ENCODE measurements at regions not wholly inside any gene's neighbourhood (a gene's known extent, or its start where the extent isn't known, plus 50 kb on each side); places are given as distances from the start of the nearest gene placed in this dataset.
"Not testable (repeated sequence)": the region's sequence is repeated elsewhere in the genome, so short reads cannot be mapped to it uniquely, and the experiment has no call there.

GRCh38 chr9:43089337-43089736 lies 905.9 kb downstream of the SPATA31A6 start:
- H3K27ac ChIP-seq (ENCODE audit: low read length): not testable (repeated sequence)

GRCh38 chr9:43110376-43110775 lies 926.9 kb downstream of the SPATA31A6 start:
- H3K36me3 ChIP-seq (ENCODE audit: control insufficient read depth, low read depth, low read length); H3K4me3 ChIP-seq (ENCODE audit: low read length); H3K9ac ChIP-seq (ENCODE audit: low read length); H3K4me1 ChIP-seq (ENCODE audit: control insufficient read depth, low read depth, low read length); H3K9me3 ChIP-seq (ENCODE audit: control insufficient read depth, low read depth, low read length); H3K27ac ChIP-seq (ENCODE audit: low read length): not testable (repeated sequence)
- H3K27me3 ChIP-seq (ENCODE audit: control insufficient read depth, insufficient read depth, low read length): peaks cover 28% of the 10 kb centered on the region

More at GRCh38 chr9:43089337-43089736, 905.9 kb downstream of the SPATA31A6 start:
- not testable (repeated sequence) for H3K27me3 ChIP-seq (ENCODE audit: control insufficient read depth, insufficient read depth, low read length); H3K36me3 ChIP-seq (ENCODE audit: control insufficient read depth, low read depth, low read length); H3K9me3 ChIP-seq (ENCODE audit: control insufficient read depth, low read depth, low read length); H3K4me1 ChIP-seq (ENCODE audit: control insufficient read depth, low read depth, low read length); H3K9ac ChIP-seq (ENCODE audit: low read length); H3K4me3 ChIP-seq (ENCODE audit: low read length)

GRCh38 chr9:43112846-43113245 lies 929.4 kb downstream of the SPATA31A6 start:
- peaks cover 35% of the 10 kb centered on the region for H3K27me3 ChIP-seq (ENCODE audit: control insufficient read depth, insufficient read depth, low read length)
- H3K27ac ChIP-seq (ENCODE audit: low read length); H3K4me1 ChIP-seq (ENCODE audit: control insufficient read depth, low read depth, low read length); H3K9ac ChIP-seq (ENCODE audit: low read length); H3K9me3 ChIP-seq (ENCODE audit: control insufficient read depth, low read depth, low read length); H3K4me3 ChIP-seq (ENCODE audit: low read length); H3K36me3 ChIP-seq (ENCODE audit: control insufficient read depth, low read depth, low read length): not testable (repeated sequence)

GRCh38 chr9:43115813-43116229 lies 932.4 kb downstream of the SPATA31A6 start:
- H3K27me3 ChIP-seq (ENCODE audit: control insufficient read depth, insufficient read depth, low read length): peaks cover 51% of the 10 kb centered on the region
- not testable (repeated sequence) for H3K36me3 ChIP-seq (ENCODE audit: control insufficient read depth, low read depth, low read length); H3K4me3 ChIP-seq (ENCODE audit: low read length)

GRCh38 chr9:43118088-43118865 lies 934.8 kb downstream of the SPATA31A6 start:
- H3K4me3 ChIP-seq (ENCODE audit: low read length); H3K4me1 ChIP-seq (ENCODE audit: control insufficient read depth, low read depth, low read length); H3K9ac ChIP-seq (ENCODE audit: low read length); H3K27ac ChIP-seq (ENCODE audit: low read length); H3K36me3 ChIP-seq (ENCODE audit: control insufficient read depth, low read depth, low read length); H3K9me3 ChIP-seq (ENCODE audit: control insufficient read depth, low read depth, low read length): not testable (repeated sequence)
- H3K27me3 ChIP-seq (ENCODE audit: control insufficient read depth, insufficient read depth, low read length): peaks cover 53% of the 10 kb centered on the region

More at GRCh38 chr9:43115813-43116229, 932.4 kb downstream of the SPATA31A6 start:
- H3K4me1 ChIP-seq (ENCODE audit: control insufficient read depth, low read depth, low read length); H3K9me3 ChIP-seq (ENCODE audit: control insufficient read depth, low read depth, low read length); H3K9ac ChIP-seq (ENCODE audit: low read length); H3K27ac ChIP-seq (ENCODE audit: low read length): not testable (repeated sequence)

GRCh38 chr9:43119565-43119964 lies 936.1 kb downstream of the SPATA31A6 start:
- H3K4me1 ChIP-seq (ENCODE audit: control insufficient read depth, low read depth, low read length); H3K4me3 ChIP-seq (ENCODE audit: low read length); H3K27ac ChIP-seq (ENCODE audit: low read length); H3K9ac ChIP-seq (ENCODE audit: low read length); H3K9me3 ChIP-seq (ENCODE audit: control insufficient read depth, low read depth, low read length); H3K36me3 ChIP-seq (ENCODE audit: control insufficient read depth, low read depth, low read length): not testable (repeated sequence)
- peaks cover 59% of the 10 kb centered on the region for H3K27me3 ChIP-seq (ENCODE audit: control insufficient read depth, insufficient read depth, low read length)

GRCh38 chr9:43119978-43120377 lies 936.5 kb downstream of the SPATA31A6 start:
- not testable (repeated sequence) for H3K36me3 ChIP-seq (ENCODE audit: control insufficient read depth, low read depth, low read length); H3K9ac ChIP-seq (ENCODE audit: low read length); H3K4me1 ChIP-seq (ENCODE audit: control insufficient read depth, low read depth, low read length); H3K9me3 ChIP-seq (ENCODE audit: control insufficient read depth, low read depth, low read length); H3K27ac ChIP-seq (ENCODE audit: low read length); H3K4me3 ChIP-seq (ENCODE audit: low read length)
- H3K27me3 ChIP-seq (ENCODE audit: control insufficient read depth, insufficient read depth, low read length): peaks cover 63% of the 10 kb centered on the region

GRCh38 chr9:43125894-43126293 lies 942.4 kb downstream of the SPATA31A6 start:
- not testable (repeated sequence) for H3K4me1 ChIP-seq (ENCODE audit: control insufficient read depth, low read depth, low read length); H3K4me3 ChIP-seq (ENCODE audit: low read length); H3K27ac ChIP-seq (ENCODE audit: low read length); H3K36me3 ChIP-seq (ENCODE audit: control insufficient read depth, low read depth, low read length); H3K9me3 ChIP-seq (ENCODE audit: control insufficient read depth, low read depth, low read length); H3K9ac ChIP-seq (ENCODE audit: low read length)
- peaks cover 47% of the 10 kb centered on the region for H3K27me3 ChIP-seq (ENCODE audit: control insufficient read depth, insufficient read depth, low read length)

- peaks cover 40% of the 10 kb centered on the region for H3K27me3 ChIP-seq (ENCODE audit: control insufficient read depth, insufficient read depth, low read length)
- H3K4me3 ChIP-seq (ENCODE audit: low read length); H3K36me3 ChIP-seq (ENCODE audit: control insufficient read depth, low read depth, low read length); H3K4me1 ChIP-seq (ENCODE audit: control insufficient read depth, low read depth, low read length); H3K27ac ChIP-seq (ENCODE audit: low read length); H3K9me3 ChIP-seq (ENCODE audit: control insufficient read depth, low read depth, low read length); H3K9ac ChIP-seq (ENCODE audit: low read length): not testable (repeated sequence)
Observed at GRCh38 chr9:43127026-43127775, 943.7 kb downstream of the SPATA31A6 start.

GRCh38 chr9:43127949-43128348 lies 944.5 kb downstream of the SPATA31A6 start:
- peaks cover 39% of the 10 kb centered on the region for H3K27me3 ChIP-seq (ENCODE audit: control insufficient read depth, insufficient read depth, low read length)
- not testable (repeated sequence) for H3K27ac ChIP-seq (ENCODE audit: low read length); H3K9ac ChIP-seq (ENCODE audit: low read length); H3K4me3 ChIP-seq (ENCODE audit: low read length); H3K4me1 ChIP-seq (ENCODE audit: control insufficient read depth, low read depth, low read length); H3K36me3 ChIP-seq (ENCODE audit: control insufficient read depth, low read depth, low read length); H3K9me3 ChIP-seq (ENCODE audit: control insufficient read depth, low read depth, low read length)

- H3K27ac ChIP-seq (ENCODE audit: low read length); H3K36me3 ChIP-seq (ENCODE audit: control insufficient read depth, low read depth, low read length); H3K9ac ChIP-seq (ENCODE audit: low read length); H3K4me1 ChIP-seq (ENCODE audit: control insufficient read depth, low read depth, low read length); H3K4me3 ChIP-seq (ENCODE audit: low read length); H3K9me3 ChIP-seq (ENCODE audit: control insufficient read depth, low read depth, low read length): not testable (repeated sequence)
- H3K27me3 ChIP-seq (ENCODE audit: control insufficient read depth, insufficient read depth, low read length): peaks cover 40% of the 10 kb centered on the region
Observed at GRCh38 chr9:43130744-43131171, 947.3 kb downstream of the SPATA31A6 start.

- not testable (repeated sequence) for H3K4me1 ChIP-seq (ENCODE audit: control insufficient read depth, low read depth, low read length); H3K36me3 ChIP-seq (ENCODE audit: control insufficient read depth, low read depth, low read length); H3K27ac ChIP-seq (ENCODE audit: low read length); H3K9me3 ChIP-seq (ENCODE audit: control insufficient read depth, low read depth, low read length); H3K4me3 ChIP-seq (ENCODE audit: low read length); H3K9ac ChIP-seq (ENCODE audit: low read length)
- H3K27me3 ChIP-seq (ENCODE audit: control insufficient read depth, insufficient read depth, low read length): peaks cover 28% of the 10 kb centered on the region
Observed at GRCh38 chr9:43135440-43135839, 952.0 kb downstream of the SPATA31A6 start.

Data from iPS-18a (cell line).